Natural killer cell (primary cell): ENCODE measurements at regions not wholly inside any gene's neighbourhood (a gene's known extent, or its start where the extent isn't known, plus 50 kb on each side); places are given as distances from the start of the nearest gene placed in this dataset.

Source experiments
- ATAC-seq, 3 donors: fragments of 150-1000 bp in 2 of 3; fragments of 200-7000 bp in 1 of 3; cut with Tn5 transposase; 1 replicate in 1 of 3; 2 replicates in 2 of 3; pipeline ENCODE4 v1.10.0; 2021; ENCODE audit warnings: mild to moderate bottlenecking in 2 of 3, moderate library complexity in 2 of 3
- DNase-seq, 2 donors: peaks; one replicate each; pipeline versions ENCODE4 v3.0.0 to v3.0.0-alpha.2; 2013 to 2021; ENCODE audit warnings: mixed read lengths in 1 of 2
- H3K27ac ChIP-seq: one replicate; pipeline ENCODE4 v1.5.1; 2013; ENCODE audit warnings: mild to moderate bottlenecking, low read length
- H3K27me3 ChIP-seq: one replicate; pipeline ENCODE4 v1.6.1; 2013; ENCODE audit warnings: low read length; ENCODE audit not compliant: control insufficient read depth, insufficient read depth
- H3K36me3 ChIP-seq: one replicate; pipeline ENCODE4 v1.6.1; 2013; ENCODE audit warnings: low read length; ENCODE audit not compliant: control insufficient read depth, insufficient read depth
- H3K4me1 ChIP-seq: one replicate; pipeline ENCODE4 v1.6.1; 2013; ENCODE audit warnings: low read length; ENCODE audit not compliant: control insufficient read depth, insufficient read depth
- H3K4me3 ChIP-seq: one replicate; pipeline ENCODE4 v1.5.1; 2013; ENCODE audit warnings: low read length
- H3K9me3 ChIP-seq: one replicate; pipeline ENCODE4 v1.6.1; 2013; ENCODE audit warnings: low read length; ENCODE audit not compliant: control insufficient read depth, insufficient read depth
- H3K27ac Mint-ChIP-seq, 2 donors: one replicate each; pipeline ENCODE4 v1.8.0; 2022; ENCODE audit warnings: mild to moderate bottlenecking in 2 of 2, mixed read lengths in 2 of 2, moderate library complexity in 1 of 2
- H3K27me3 Mint-ChIP-seq, 2 donors: one replicate each; pipeline ENCODE4 v1.8.0; 2022; ENCODE audit warnings: low read depth in 2 of 2, mixed read lengths in 2 of 2
- H3K36me3 Mint-ChIP-seq: one replicate; pipeline ENCODE4 v1.8.0; 2022; ENCODE audit warnings: mixed read lengths
- H3K4me1 Mint-ChIP-seq, 2 donors: one replicate each; pipeline ENCODE4 v1.8.0; 2022; ENCODE audit warnings: mixed read lengths in 2 of 2
- H3K4me3 Mint-ChIP-seq: one replicate; pipeline ENCODE4 v1.8.0; 2022; ENCODE audit warnings: mild to moderate bottlenecking, moderate library complexity, mixed read lengths
- H3K9me3 Mint-ChIP-seq, 2 donors: one replicate each; pipeline ENCODE4 v1.8.0; 2022; ENCODE audit warnings: mixed read lengths in 2 of 2
- WGBS: methylation state at CpG from one replicate; pipeline ENCODE4 v1.1.7; 2013; ENCODE audit warnings: missing lambda C conversion rate; ENCODE audit not compliant: insufficient coverage; 5-methylcytosine and 5-hydroxymethylcytosine counted together
- intact Hi-C: fragments of 100-400 bp; cut with micrococcal nuclease; formaldehyde crosslinking; loops from one replicate; pipeline ENCODE4 v1.14.2; 2022
- TF ChIP-seq, protein P1 (sequence below): fragments of 200-600 bp; IDR thresholded peaks from one replicate; pipeline ENCODE4 v1.8.0; 2022; ENCODE audit warnings: antibody characterized with exemption

- Mint-ChIP-seq H3K27ac (no peak overlapping the region), H3K4me3 (no peak overlapping the region), H3K27me3 (peaks cover 26 to 36% of the 10 kb centered on the region in 2 donors), H3K9me3 (no peaks in the 10 kb centered on the region), H3K36me3 (no peaks in the 10 kb centered on the region), H3K4me1 (no peaks in the 10 kb centered on the region)
- no peaks in the 10 kb centered on the region for H3K9me3 ChIP-seq
- no peaks in the 10 kb centered on the region for H3K27me3 ChIP-seq
- H3K36me3 ChIP-seq = no peaks in the 10 kb centered on the region
- WGBS = 40% methylated on average over 1 of the region's 1 CpG
- intact Hi-C loops = no loop called here
- no peaks in the 10 kb centered on the region for H3K4me1 ChIP-seq
- H3K4me3 ChIP-seq = no peak overlapping the region
- no peak overlapping the region for H3K27ac ChIP-seq
- no peak for ATAC-seq
- TF ChIP-seq, protein P1, sequence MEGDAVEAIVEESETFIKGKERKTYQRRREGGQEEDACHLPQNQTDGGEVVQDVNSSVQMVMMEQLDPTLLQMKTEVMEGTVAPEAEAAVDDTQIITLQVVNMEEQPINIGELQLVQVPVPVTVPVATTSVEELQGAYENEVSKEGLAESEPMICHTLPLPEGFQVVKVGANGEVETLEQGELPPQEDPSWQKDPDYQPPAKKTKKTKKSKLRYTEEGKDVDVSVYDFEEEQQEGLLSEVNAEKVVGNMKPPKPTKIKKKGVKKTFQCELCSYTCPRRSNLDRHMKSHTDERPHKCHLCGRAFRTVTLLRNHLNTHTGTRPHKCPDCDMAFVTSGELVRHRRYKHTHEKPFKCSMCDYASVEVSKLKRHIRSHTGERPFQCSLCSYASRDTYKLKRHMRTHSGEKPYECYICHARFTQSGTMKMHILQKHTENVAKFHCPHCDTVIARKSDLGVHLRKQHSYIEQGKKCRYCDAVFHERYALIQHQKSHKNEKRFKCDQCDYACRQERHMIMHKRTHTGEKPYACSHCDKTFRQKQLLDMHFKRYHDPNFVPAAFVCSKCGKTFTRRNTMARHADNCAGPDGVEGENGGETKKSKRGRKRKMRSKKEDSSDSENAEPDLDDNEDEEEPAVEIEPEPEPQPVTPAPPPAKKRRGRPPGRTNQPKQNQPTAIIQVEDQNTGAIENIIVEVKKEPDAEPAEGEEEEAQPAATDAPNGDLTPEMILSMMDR = no peak
- DNase-seq = no peak
Measured at GRCh38 chr13:52905701-52906100, 57.3 kb upstream of the PCDH8 start.

DNA sequence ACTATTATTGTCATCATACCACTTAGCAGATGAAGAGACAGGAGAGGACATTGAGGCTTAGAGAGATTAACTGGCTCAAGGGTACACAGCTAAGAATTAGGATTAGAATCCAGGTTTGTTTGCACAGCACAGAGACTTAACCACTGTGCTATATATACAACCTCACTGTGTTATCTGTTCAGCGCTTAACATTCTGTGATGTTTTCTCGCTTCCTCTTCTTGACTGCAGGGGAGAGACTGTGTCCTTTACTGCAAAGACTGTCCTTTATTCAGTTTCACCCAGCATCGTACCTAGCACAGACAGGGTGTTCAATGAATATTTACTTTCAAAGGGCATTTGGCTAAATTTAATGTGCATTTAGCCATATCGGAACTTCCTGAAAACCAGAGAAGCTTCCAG is 54.9 kb upstream of the PCDH8 start:
- no peak overlapping the region for H3K4me3 Mint-ChIP-seq
- ATAC-seq = no peak
- Histone ChIP-seq H3K4me1 (no peaks in the 10 kb centered on the region), H3K27me3 (no peaks in the 10 kb centered on the region), H3K4me3 (no peak overlapping the region), H3K27ac (no peak overlapping the region), H3K36me3 (no peaks in the 10 kb centered on the region), H3K9me3 (no peaks in the 10 kb centered on the region)
- H3K9me3 Mint-ChIP-seq = no peaks in the 10 kb centered on the region
- peaks cover 23 to 26% of the 10 kb centered on the region in 2 donors for H3K27me3 Mint-ChIP-seq
- TF ChIP-seq, protein P1 = no peak
- no peaks in the 10 kb centered on the region for H3K4me1 Mint-ChIP-seq
- WGBS = 76% methylated on average over 4 of the region's 4 CpGs
- H3K27ac Mint-ChIP-seq = no peak overlapping the region
- DNase-seq = no peak
- intact Hi-C loops = no loop called here
- no peaks in the 10 kb centered on the region for H3K36me3 Mint-ChIP-seq

- no peak overlapping the region for H3K27ac ChIP-seq
- TF ChIP-seq, protein P1 = no peak
- H3K36me3 Mint-ChIP-seq = no peaks in the 10 kb centered on the region
Measured at GRCh38 chr13:52899206-52899605, 50.8 kb upstream of the PCDH8 start.

More at GRCh38 chr13:52899206-52899605, 50.8 kb upstream of the PCDH8 start:
- H3K27ac Mint-ChIP-seq = no peak overlapping the region
- intact Hi-C loops = loop anchor here (10.0 kb wide), 1 partner anchor 256 kb away; no protein-coding TSS in a partner anchor
- Histone ChIP-seq H3K4me3 (no peak overlapping the region), H3K9me3 (no peaks in the 10 kb centered on the region), H3K36me3 (no peaks in the 10 kb centered on the region), H3K27me3 (no peaks in the 10 kb centered on the region), H3K4me1 (no peaks in the 10 kb centered on the region)
- WGBS = 82% methylated on average over 5 of the region's 5 CpGs
- H3K27me3 Mint-ChIP-seq = peaks cover 0 to 7% of the 10 kb centered on the region in 2 donors
- no peaks in the 10 kb centered on the region for H3K4me1 Mint-ChIP-seq
- ATAC-seq (no peak), DNase-seq (no peak)
- no peaks in the 10 kb centered on the region for H3K9me3 Mint-ChIP-seq
- no peak overlapping the region for H3K4me3 Mint-ChIP-seq
